NT2/D1 (cell line): ENCODE measurements at regions not wholly inside any gene's neighbourhood (a gene's known extent, or its start where the extent isn't known, plus 50 kb on each side); places are given as distances from the start of the nearest gene placed in this dataset.
"Not testable (repeated sequence)": the region's sequence is repeated elsewhere in the genome, so short reads cannot be mapped to it uniquely, and the experiment has no call there.

Source experiments
- DNase-seq: peaks from one replicate; pipeline ENCODE4 v3.0.0-alpha.2; 2011; ENCODE audit warnings: low read depth, low spot score
- H3K27me3 ChIP-seq: 2 replicates; pipeline ENCODE4 v1.6.0; 2011; ENCODE audit warnings: mild to moderate bottlenecking; ENCODE audit not compliant: insufficient read length, insufficient read depth
- H3K36me3 ChIP-seq: 2 replicates; pipeline ENCODE4 v1.6.1; 2011; ENCODE audit warnings: mild to moderate bottlenecking, low read length, mixed read lengths; ENCODE audit not compliant: insufficient read depth, insufficient read length
- H3K4me1 ChIP-seq: 2 replicates; pipeline ENCODE4 v1.5.1; 2011; ENCODE audit not compliant: insufficient read depth, insufficient read length
- H3K4me3 ChIP-seq: 2 replicates; pipeline ENCODE4 v1.5.1; 2011; ENCODE audit warnings: low read depth; ENCODE audit not compliant: insufficient read length
- H3K9ac ChIP-seq: 2 replicates; pipeline ENCODE4 v1.6.0; 2011; ENCODE audit warnings: low read depth; ENCODE audit not compliant: insufficient read length
- H3K9me3 ChIP-seq: 2 replicates; pipeline ENCODE4 v1.5.1; 2011; ENCODE audit warnings: mild to moderate bottlenecking, low read length; ENCODE audit not compliant: insufficient read depth
- SUZ12 ChIP-seq: IDR thresholded peaks from 2 replicates; pipeline ENCODE4 v1.6.1; 2011; ENCODE audit not compliant: insufficient read length, insufficient read depth; ENCODE audit errors: extremely low read depth
- YY1 ChIP-seq: IDR thresholded peaks from 2 replicates; pipeline ENCODE4 v1.6.1; 2011; ENCODE audit not compliant: insufficient read length, insufficient read depth
- ZNF274 ChIP-seq: IDR thresholded peaks from 2 replicates; pipeline ENCODE4 v1.6.1; 2011; ENCODE audit warnings: mild to moderate bottlenecking, low read depth, low read length

DNA sequence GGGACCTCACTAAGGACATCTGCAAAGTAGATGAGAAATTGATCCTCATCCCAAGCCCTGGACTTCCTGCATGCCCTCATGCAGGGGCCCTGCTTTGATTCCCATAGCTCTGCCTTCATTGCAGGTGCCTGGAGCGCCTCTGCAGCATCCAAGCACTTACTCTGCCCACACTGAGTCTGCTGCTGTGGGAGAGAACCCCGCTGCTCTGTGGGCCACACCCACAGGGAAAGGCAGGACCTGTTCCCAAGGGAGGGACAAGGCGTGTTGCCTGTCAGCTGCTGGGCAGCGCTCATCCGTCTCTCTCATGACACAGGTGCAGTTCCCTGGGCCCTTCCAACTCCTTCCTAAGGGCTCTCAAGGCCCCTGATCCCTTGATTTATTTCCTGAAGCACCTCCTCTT, 266.8 kb upstream of the SMIM21 start:
- no peaks in the 10 kb centered on the region for H3K27me3 ChIP-seq
- no peak overlapping the region for H3K4me3 ChIP-seq
- H3K36me3 ChIP-seq: no peaks in the 10 kb centered on the region
- no peak for DNase-seq
- no peaks in the 10 kb centered on the region for H3K4me1 ChIP-seq
- H3K9ac ChIP-seq: no peak overlapping the region
- no peak for TF ChIP-seq YY1
- no peak for TF ChIP-seq ZNF274
- TF ChIP-seq SUZ12: no peak
- H3K9me3 ChIP-seq: no peaks in the 10 kb centered on the region

DNA sequence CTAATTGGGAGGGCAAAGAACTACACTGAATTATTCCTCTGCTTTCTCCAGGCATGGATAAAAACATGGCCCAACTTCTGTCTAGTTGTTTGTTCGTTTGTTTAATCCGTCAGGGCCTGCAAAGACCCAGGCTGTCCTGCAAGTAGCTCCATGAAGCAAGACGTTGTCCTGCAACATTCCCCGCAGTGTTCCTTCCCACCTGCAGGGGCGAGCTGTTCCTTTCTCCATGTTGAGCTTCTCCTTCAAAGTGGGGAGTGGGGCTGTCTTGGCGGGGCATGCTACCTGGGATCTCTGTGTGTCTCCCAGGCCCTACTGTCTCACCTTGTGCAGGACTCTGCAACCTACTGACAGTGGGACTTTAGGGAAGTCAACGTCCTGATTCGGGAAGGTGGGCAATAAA, 264.0 kb upstream of the SMIM21 start:
- no peaks in the 10 kb centered on the region for H3K27me3 ChIP-seq
- no peak for TF ChIP-seq ZNF274
- TF ChIP-seq SUZ12: no peak
- TF ChIP-seq YY1: no peak
- no peak for DNase-seq
- H3K9me3 ChIP-seq: no peaks in the 10 kb centered on the region
- no peaks in the 10 kb centered on the region for H3K4me1 ChIP-seq
- no peak overlapping the region for H3K4me3 ChIP-seq
- H3K9ac ChIP-seq: no peak overlapping the region
- no peaks in the 10 kb centered on the region for H3K36me3 ChIP-seq

DNA sequence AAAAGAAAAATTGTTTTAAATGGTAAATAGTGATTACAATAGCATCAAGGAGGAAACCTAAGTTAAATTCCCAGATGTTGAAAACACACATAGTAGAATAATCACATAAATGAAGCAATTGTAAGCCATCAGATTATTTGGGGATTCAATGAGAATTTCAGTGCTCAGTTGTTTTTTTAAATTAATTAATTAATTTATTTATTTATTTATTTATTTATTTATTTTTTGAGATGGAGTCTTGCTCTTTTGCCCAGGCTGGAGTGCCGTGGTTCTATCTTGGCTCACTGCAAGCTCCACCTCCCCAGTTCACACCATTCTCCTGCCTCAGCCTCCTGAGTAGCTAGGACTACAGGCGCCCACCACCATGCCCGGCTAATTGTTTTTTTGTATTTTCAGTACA, 262.8 kb upstream of the SMIM21 start:
- not testable (repeated sequence) for DNase-seq

GRCh38 chr18:75687626-75688025, 260.1 kb upstream of the SMIM21 start:
- H3K4me3 ChIP-seq: no peak overlapping the region
- H3K4me1 ChIP-seq: no peaks in the 10 kb centered on the region
- no peaks in the 10 kb centered on the region for H3K36me3 ChIP-seq
- H3K9ac ChIP-seq: no peak overlapping the region
- TF ChIP-seq YY1 (no peak), ZNF274 (no peak), SUZ12 (no peak)
- H3K9me3 ChIP-seq: no peaks in the 10 kb centered on the region
- no peaks in the 10 kb centered on the region for H3K27me3 ChIP-seq
- no peak for DNase-seq

More for the DNA sequence above, 262.8 kb upstream of the SMIM21 start:
- not testable (repeated sequence) for H3K27me3 ChIP-seq, H3K9me3 ChIP-seq, H3K4me3 ChIP-seq, H3K9ac ChIP-seq, H3K36me3 ChIP-seq, H3K4me1 ChIP-seq

- TF ChIP-seq ZNF274: no peak
- TF ChIP-seq YY1: no peak
- no peak for TF ChIP-seq SUZ12
- no peaks in the 10 kb centered on the region for H3K36me3 ChIP-seq
- H3K4me3 ChIP-seq: no peak overlapping the region
- DNase-seq: no peak
- no peaks in the 10 kb centered on the region for H3K4me1 ChIP-seq
- H3K9ac ChIP-seq: no peak overlapping the region
- H3K27me3 ChIP-seq: no peaks in the 10 kb centered on the region
- no peaks in the 10 kb centered on the region for H3K9me3 ChIP-seq
Measured at GRCh38 chr18:75683426-75683825, 255.9 kb upstream of the SMIM21 start.

DNA sequence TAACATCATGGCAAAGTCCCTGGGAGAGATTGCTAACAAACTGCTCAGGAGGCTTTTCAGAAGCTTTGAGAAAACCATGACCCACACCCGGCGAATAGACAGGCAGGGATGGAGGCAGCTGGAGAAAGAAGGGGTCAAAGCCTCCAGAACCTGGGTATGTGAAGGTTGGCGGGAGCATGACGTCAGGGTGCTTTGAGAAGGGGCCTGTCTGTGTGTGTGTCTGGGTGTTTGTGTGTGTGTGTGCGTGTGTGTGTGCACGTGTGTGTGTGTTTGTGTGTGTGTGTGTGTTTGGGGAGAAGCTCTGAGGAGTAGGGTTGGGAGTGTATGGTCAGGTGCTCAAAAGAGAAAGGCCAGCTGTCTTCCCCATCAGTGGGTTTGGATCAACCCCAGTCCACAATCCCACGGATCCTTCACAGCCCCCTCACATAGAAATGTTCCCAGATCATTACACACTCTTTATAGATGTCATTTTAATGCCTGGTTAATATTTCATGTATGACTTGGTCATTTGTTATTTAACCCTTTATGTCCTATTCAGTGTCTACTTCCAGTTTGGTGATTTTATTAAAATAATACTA, 254.1 kb upstream of the SMIM21 start:
- TF ChIP-seq YY1: no peak
- TF ChIP-seq SUZ12: no peak
- TF ChIP-seq ZNF274: no peak
- DNase-seq: no peak
- no peak overlapping the region for H3K9ac ChIP-seq
- H3K27me3 ChIP-seq: no peaks in the 10 kb centered on the region
- no peaks in the 10 kb centered on the region for H3K9me3 ChIP-seq
- H3K4me3 ChIP-seq: no peak overlapping the region
- H3K4me1 ChIP-seq: no peaks in the 10 kb centered on the region
- H3K36me3 ChIP-seq: no peaks in the 10 kb centered on the region

- TF ChIP-seq YY1: no peak
- no peak for TF ChIP-seq ZNF274
- TF ChIP-seq SUZ12: no peak
- Histone ChIP-seq H3K9ac (no peak overlapping the region), H3K36me3 (no peaks in the 10 kb centered on the region), H3K27me3 (no peaks in the 10 kb centered on the region), H3K4me3 (no peak overlapping the region), H3K9me3 (no peaks in the 10 kb centered on the region), H3K4me1 (no peaks in the 10 kb centered on the region)
- no peak for DNase-seq
Measured at GRCh38 chr18:75679331-75679730, 251.8 kb upstream of the SMIM21 start.

- Histone ChIP-seq H3K9me3 (no peaks in the 10 kb centered on the region), H3K4me3 (no peak overlapping the region), H3K27me3 (no peaks in the 10 kb centered on the region), H3K9ac (no peak overlapping the region), H3K4me1 (no peaks in the 10 kb centered on the region), H3K36me3 (no peaks in the 10 kb centered on the region)
- DNase-seq: no peak
- TF ChIP-seq ZNF274: no peak
- TF ChIP-seq YY1: no peak
Measured at GRCh38 chr18:75678627-75679026, 251.1 kb upstream of the SMIM21 start.
